HG03432 (cell line): ENCODE measurements at regions not wholly inside any gene's neighbourhood (a gene's known extent, or its start where the extent isn't known, plus 50 kb on each side); places are given as distances from the start of the nearest gene placed in this dataset.

Experiments
- ATAC-seq: cut with Tn5 transposase; IDR thresholded peaks from one replicate; pipeline ENCODE4 v1.9.1; 2021; ENCODE audit warnings: mild to moderate bottlenecking, moderate library complexity; ENCODE audit not compliant: unreplicated experiment

- no peak for ATAC-seq
Observed at GRCh38 chr5:88489364-88489763, 220.7 kb upstream of the TMEM161B start.

- ATAC-seq = no peak
Observed at GRCh38 chr5:88488561-88488960, 219.9 kb upstream of the TMEM161B start.

- no peak for ATAC-seq
Observed at GRCh38 chr5:88488130-88488529, 219.5 kb upstream of the TMEM161B start.

GRCh38 chr5:88487066-88487465 is 218.4 kb upstream of the TMEM161B start:
- ATAC-seq = no peak

- no peak for ATAC-seq
Observed at GRCh38 chr5:88486431-88486830, 217.8 kb upstream of the TMEM161B start.

DNA sequence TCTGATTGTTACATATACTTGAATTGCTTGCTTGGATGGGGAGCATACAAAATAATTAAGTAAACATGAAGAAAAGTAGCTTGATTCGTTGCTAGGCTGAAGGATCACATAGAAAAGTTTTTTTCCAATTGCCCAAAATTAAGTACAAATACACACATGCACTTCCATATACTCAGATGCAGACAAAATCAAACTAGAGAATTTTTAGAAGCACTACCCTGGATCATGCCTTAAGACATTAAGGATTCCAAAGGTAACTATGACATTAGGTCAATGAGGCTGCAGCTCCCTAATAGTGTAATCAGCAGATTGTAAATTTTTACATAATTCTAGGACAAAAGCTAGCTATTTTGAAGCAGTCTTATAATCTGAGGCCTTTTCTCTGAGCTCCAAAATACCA is 216.9 kb upstream of the TMEM161B start:
- ATAC-seq = no peak

DNA sequence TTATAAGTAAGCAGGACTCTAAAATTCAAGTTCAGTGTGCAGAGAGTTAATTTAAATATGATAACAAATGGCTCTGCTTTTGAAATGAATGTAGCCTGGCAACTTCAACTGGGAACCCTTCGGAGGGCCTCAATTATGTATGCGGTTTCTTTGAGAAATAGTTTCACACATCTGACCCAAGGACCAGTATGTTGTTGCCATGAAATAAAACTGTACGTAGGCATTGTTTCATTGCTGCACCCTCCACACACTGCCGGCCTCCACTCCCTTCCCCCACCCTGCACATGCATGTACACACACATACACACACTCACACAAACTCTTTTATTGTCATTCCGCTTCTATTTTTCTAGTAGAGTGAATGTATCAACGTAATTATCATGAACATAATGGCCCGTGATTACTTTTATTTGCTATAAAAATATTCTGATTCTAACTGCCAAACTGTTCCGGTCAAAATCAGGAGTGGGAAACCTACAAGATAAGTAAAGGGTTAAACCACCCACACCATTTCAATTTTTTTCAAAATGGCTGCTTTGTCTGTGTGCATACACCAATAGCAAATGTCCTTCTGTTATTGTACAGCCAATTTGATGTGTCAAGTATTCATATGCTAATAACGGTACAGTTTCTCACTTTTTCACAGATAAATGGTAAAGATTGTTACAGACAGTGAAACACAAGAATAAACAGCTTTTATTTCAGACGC is 215.5 kb upstream of the TMEM161B start:
- no peak for ATAC-seq

DNA sequence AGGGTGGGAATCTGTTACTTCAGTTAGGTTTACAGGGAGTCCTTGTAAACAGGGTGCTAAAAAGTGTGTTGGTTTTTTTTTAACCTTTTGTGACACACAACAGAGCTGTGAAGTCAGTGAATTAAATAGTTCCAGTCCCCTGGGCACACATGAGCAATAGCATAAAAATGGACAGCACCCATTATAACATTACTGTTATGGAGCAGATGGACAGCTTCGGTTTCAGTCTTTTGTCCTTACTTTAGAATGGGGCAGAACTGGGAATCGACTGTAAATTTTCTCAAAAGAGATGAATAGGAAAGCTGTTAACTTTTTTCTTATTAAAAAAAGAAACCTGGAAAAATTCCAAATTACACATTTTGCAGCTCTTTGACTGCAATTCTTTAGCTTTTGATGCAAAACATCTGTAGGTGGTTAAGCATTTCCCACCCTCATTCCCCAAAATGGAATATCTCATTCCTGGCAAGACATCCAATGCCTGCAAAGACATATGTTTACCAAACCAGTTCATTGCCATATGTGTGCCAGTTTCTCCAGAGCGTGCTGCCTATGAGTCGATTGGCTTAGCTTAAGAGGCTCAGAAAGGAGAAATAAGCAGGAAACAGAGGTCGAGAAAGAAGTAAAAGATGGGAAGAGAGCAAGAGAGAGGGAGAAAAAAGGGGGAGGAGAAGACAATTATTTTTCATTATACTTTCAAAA is 212.3 kb upstream of the TMEM161B start:
- ATAC-seq = no peak

DNA sequence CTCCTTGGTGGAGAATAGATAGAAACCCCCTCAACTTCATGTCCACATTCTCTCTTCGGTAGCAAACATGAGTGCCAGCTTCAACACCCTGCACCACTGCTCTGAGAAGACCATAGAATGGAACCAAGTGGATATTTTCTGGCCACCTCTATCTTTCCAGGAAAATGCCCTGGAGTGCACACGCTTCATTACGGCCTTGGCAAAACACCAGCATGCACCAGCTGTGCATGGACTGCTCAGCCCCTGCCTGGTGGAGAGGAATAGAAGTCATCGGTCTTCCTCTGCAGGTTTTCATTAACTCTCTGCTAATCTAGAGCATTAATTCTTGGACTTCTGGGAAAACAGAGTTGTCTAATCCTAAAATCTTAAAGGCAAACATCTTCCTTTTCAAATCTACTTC is 211.6 kb upstream of the TMEM161B start:
- no peak for ATAC-seq

- ATAC-seq = no peak
Observed at GRCh38 chr5:88474574-88474973, 205.9 kb upstream of the TMEM161B start.

DNA sequence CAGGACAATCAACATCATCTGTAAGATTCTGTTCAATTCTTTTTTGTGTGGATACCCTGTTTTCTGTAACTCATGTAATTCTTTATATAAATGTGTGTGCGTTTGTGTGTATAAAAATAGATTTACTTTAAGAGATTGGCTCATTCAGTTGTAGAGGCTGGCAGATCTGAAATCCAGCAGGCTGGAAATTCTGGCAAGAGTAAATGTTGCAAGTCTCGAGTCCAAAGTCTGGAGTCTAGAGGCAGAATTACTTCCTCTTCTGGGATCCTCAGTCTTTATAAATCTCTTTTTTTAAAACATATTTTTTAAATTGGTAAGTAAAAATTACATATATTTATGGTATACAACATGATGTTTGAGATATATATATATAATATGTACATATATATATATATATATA is 202.1 kb upstream of the TMEM161B start:
- ATAC-seq = no peak

- ATAC-seq = no peak
Observed at GRCh38 chr5:88459971-88460370, 191.3 kb upstream of the TMEM161B start.

- ATAC-seq = no peak
Observed at GRCh38 chr5:88452820-88453219, 184.2 kb upstream of the TMEM161B start.

DNA sequence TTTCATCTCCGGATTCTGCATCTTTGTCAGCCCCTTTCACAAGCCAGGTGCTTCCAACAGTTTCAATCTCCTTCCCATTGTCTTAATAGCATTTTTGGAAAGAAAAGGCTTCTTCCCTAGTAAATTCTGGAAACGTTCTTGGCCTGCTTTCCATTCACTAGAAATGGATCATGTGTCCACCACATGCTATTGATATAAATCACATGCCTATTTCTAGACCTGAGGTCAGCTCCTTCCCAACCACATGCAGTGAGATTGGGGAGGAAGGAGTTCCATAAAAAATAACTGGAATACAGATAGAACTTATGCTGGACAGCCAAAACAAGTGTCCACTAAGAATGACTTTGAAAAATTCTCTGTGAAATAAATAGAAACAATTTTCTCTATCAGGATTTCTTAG is 181.6 kb upstream of the TMEM161B start:
- ATAC-seq = no peak

DNA sequence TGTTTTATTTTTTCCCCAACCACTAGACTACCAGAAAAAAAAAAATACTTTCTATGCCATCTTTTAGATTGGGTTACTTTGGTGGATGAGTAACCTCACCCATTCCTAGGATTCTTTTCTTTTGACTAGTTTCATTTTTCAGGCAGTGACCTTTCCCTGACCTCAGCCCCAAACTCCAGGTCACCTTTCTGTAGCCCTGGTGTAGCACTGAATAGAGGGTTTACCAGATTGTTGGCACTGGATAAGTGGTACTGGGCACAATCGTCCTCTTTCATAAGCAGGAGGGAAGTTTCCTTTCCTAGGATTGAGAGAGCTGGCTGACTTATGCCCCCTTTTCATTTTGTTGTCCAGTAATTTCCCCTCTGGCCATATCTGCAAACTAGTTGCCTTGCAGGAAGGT is 169.4 kb upstream of the TMEM161B start:
- ATAC-seq = no peak

DNA sequence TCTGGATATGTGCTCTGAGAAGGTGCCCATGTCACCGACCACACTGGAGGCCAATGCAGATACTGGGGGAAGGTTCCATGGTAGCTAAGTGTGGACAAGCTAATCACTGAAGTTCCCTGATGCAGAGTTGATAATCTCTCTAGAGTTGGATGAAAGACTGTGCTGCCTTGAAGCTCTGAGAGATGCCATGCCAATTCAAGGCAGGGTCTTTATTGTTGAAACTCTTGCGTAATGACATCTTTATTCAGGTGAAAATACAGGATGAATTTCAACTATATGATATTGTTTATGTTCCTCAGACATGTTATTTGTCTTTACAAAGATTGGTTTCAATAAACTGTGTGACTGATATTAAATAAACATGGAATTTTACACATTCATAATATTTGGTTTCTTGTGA is 167.6 kb upstream of the TMEM161B start:
- ATAC-seq = no peak

DNA sequence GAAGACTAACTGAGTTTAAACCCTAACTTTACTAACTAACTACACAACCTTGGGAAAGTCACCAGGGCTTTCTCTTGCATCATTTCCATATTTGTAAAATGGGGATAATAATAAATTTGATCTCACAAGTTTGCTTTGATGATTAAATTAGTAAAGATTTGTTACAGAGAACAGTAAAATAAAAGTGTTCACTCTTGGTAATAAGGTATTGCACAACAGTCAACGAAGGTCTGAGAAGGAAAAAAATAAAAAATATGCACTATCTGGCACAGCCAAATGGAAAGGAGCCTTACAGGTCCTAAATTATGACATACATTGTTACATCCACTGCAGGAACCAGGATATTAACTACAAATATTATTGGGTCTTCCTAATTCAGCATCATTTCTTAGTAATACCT is 160.0 kb upstream of the TMEM161B start:
- no peak for ATAC-seq

DNA sequence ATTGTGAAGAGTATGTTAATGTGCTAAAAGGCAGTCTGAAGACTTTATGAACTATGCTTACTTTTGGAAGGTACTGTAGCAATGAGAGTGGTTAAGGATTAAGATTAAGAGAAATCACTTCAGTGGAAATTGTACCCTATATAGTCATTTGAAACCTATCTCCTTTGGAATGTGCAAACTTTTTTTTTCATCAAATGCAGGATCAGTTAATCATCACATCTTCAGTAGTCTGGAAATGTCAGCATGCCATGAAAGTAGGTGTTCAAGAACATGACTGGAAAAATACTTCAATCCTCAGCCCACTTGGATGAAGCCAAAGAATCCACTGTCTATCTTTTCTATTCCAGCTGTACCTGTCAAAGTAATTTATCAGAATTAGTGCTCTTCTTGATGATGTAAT is 157.8 kb upstream of the TMEM161B start:
- ATAC-seq = no peak

DNA sequence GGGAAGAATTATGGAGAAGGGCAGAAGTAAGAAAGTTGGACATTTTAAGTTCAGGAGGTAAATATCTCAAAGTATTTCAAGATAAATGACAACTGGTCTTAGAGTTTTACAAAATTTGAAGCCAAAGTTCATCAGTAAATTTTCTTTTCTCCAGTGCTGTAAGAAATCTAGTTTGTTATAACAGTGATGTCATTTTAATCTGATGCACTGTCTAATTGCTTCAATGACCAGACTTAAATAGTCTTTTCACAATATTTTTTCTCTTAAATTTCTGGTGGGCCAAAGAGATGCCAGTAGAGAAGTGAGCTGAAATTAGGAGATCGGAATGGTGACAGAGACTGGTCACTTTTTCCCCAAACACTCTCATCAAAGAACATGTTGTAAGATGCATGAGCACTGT is 156.5 kb upstream of the TMEM161B start:
- no peak for ATAC-seq

DNA sequence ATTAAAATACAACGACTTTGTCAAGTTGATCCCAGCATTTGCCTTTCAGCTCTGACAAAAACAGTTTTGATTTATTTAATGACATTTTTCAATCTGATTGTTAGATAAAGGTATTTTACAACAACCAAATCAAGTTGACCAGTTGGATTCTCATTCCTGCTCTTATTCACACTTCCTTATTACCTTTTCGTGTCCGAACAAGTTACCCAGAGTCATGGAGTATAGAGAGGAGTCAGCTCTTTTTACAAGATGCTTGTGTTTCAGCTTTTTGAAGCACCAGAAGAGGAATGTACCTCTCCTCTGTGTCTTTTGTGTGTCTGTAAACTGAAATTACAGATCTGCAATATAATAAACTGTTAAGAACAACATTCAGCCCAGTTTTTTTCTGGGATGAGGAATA is 151.3 kb upstream of the TMEM161B start:
- no peak for ATAC-seq

DNA sequence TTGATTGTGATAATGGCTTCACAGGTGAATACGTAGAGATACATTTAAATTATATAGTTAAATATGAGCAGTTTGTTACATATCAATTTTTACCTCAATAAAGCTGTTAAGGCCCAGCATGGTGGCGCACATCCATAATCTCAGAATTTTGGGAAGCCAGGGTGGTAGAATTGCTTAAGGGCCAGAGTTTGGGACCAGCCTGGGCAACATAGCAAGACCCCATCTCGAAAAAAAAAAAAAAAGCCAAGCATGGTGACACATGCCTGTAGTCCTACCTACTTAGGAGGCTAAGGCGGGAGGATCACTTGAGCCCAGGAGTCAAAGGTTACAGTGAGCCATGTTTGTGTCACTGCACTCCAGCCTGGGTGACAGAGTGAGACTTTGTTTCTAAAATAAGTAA is 138.7 kb upstream of the TMEM161B start:
- ATAC-seq = no peak

DNA sequence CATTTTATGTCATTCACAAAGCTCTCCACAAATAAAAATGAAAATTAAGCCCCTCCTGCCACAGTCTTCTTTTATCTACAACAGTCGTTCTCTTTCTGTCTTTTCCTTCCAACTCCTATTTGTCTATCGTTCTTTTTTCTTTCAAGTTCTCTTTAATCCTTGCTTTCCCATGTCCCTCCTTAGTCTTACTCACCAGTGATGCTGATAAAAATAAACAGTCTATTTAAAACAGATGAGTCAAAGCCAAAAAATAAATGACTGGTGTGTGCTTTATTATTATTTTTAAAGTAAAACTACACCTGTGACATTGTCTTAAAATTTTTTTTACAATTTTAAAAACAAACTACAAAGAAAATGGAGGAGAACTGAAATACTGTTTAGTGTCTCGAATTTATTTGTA is 137.1 kb upstream of the TMEM161B start:
- ATAC-seq = no peak

- no peak for ATAC-seq
Observed at GRCh38 chr5:88404405-88404804, 135.8 kb upstream of the TMEM161B start.
